ENCODE measurements at regions not wholly inside any gene's neighbourhood (a gene's known extent, or its start where the extent isn't known, plus 50 kb on each side); places are given as distances from the start of the nearest gene placed in this dataset.
"Not testable (repeated sequence)": the region's sequence is repeated elsewhere in the genome, so short reads cannot be mapped to it uniquely, and the experiment has no call there.

GRCh38 chr20:29566901-29567635, 1690.4 kb upstream of the DEFB115 start:
- DNase-seq = not testable (repeated sequence)

- DNase-seq = not testable (repeated sequence)
These were observed 1689.8 kb upstream of the DEFB115 start for GRCh38 chr20:29567671-29568070.

- not testable (repeated sequence) for DNase-seq
These were observed 1687.3 kb upstream of the DEFB115 start for GRCh38 chr20:29570126-29570525.

- not testable (repeated sequence) for DNase-seq
These were observed 1667.9 kb upstream of the DEFB115 start for GRCh38 chr20:29589530-29589929.

GRCh38 chr20:29604163-29604562, 1653.3 kb upstream of the DEFB115 start:
- not testable (repeated sequence) for DNase-seq

- DNase-seq = not testable (repeated sequence)
These were observed 1651.3 kb upstream of the DEFB115 start for GRCh38 chr20:29606171-29606570.

- not testable (repeated sequence) for DNase-seq
These were observed 1628.1 kb upstream of the DEFB115 start for GRCh38 chr20:29629395-29629794.

All from Kasumi-1 (cell line).